ENCODE measurements at regions not wholly inside any gene's neighbourhood (a gene's known extent, or its start where the extent isn't known, plus 50 kb on each side); places are given as distances from the start of the nearest gene placed in this dataset.
"Not testable (repeated sequence)": the region's sequence is repeated elsewhere in the genome, so short reads cannot be mapped to it uniquely, and the experiment has no call there.

- no peak for DNase-seq
Observed at GRCh38 chr2:160584972-160585494, 91.4 kb upstream of the RBMS1 start.

DNA sequence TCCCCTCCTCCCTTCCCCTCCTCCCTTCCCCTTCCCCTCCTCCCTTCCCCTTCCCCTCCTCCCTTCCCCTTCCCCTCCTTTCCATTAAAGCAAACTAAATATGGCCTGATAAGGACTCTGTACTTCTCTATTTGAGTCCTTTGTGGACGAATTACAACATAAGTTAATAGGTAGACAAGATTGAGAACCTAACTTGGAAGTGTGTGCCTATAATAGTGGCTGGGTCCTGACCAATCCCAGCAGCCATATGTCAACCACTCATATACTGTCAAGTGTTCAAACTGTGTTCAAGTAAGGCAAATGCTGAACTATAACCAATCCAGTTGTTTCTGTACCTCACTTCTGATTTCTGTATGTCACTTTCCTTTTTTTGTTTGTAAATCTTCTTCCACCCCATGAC lies 97.1 kb upstream of the RBMS1 start:
- DNase-seq, result no peak

GRCh38 chr2:160592401-160592800 lies 98.8 kb upstream of the RBMS1 start:
- DNase-seq, result no peak

DNA sequence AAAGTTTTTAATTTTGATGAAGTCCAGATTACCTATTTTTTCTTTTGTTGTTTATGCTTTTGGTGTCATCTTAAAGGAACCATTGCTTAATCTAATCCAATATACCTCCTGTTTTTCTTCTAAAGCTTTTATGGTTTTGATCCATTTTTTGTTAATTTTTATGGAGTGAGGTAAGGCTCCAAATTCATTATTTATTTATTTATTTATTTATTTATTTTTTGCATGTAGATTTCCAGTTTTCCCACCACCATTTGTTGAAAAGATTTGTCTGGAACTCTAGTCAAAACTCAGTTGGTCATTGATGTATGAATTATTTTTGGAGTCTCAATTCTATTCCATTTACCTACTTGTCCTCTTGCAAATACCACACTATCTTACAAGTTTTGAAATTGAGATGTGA lies 99.4 kb upstream of the RBMS1 start:
- no peak for DNase-seq

- no peak for DNase-seq
Observed at GRCh38 chr2:160596441-160596840, 102.8 kb upstream of the RBMS1 start.

- DNase-seq, result not testable (repeated sequence)
Observed at GRCh38 chr2:160600437-160600836, 106.8 kb upstream of the RBMS1 start.

DNA sequence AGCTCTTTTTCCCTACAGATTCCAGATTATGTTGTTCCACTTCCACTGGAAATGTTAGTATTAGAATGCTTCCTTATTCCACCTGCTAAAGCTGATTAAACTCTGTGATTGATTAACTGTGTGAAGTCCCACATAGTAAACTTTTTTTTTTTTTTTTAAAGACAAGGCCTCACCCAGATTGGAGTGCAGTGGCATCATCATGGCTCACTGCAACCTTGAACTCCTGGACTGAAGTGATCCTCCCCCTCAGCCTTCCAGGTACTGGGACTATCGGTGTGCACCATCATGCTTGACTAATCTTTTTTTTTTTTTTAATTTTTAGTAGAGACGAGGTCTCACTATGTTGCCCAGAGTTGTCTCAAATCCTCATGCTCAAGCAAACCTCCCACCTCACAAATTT lies 108.5 kb upstream of the RBMS1 start:
- DNase-seq, result no peak

- DNase-seq, result no peak
Observed at GRCh38 chr2:160603771-160604510, 110.3 kb upstream of the RBMS1 start.

DNA sequence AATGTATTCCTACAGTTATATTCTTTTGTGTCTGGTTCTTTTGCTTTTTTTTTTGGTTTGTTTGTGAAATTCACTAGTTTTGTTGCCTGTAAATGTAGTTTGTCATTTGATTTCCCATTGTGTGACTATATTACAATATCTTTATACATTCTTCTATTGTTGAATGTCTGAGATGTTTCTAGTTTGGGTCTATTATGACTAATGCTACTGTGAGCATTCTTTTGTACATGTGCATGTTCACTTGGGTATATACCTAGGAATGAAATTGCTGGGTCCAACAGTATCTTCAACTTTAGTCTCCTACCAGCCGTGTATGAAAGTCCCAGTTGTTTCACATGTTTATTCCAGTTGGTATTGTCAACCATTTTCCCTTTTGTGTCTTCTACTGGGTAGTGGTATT lies 112.7 kb upstream of the RBMS1 start:
- no peak for DNase-seq

DNA sequence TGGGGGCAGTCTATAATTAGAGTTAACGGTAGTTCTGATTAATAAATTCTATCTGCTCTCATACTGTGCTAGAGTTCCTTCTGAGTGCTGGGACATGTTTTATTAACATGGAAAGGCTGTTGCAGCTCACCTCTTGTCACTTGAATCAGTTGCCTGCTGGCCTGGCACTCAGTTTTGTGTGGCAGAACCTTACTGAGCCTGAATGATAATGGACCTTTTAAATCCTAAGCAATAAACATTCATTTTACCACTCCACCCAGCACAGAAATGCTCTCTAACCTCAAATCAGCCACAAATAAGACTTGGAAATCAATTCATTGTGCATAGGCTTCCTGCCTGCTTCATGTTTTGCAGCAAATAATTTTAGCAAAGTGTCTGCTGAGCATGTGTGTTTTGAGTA lies 115.0 kb upstream of the RBMS1 start:
- no peak for DNase-seq

DNA sequence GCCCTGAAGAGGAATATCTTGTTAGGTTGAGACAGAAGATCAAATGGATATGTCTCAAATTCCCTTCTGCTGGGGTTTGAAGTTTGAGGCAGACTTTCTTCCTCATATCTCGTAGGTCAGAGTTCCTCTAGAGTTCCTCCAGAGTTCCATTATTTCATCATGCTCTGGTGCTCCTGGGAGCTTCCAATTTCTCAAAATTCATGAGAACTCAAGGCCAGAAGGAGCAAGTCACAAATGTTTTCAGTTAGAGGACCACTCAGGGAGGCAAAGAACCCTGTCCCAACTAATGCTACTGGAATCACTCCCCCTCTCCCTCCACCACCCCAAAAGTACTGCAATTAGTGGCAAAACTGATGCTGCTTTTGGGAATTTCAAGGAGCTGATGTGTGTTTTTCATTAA lies 115.7 kb upstream of the RBMS1 start:
- DNase-seq, result no peak

DNA sequence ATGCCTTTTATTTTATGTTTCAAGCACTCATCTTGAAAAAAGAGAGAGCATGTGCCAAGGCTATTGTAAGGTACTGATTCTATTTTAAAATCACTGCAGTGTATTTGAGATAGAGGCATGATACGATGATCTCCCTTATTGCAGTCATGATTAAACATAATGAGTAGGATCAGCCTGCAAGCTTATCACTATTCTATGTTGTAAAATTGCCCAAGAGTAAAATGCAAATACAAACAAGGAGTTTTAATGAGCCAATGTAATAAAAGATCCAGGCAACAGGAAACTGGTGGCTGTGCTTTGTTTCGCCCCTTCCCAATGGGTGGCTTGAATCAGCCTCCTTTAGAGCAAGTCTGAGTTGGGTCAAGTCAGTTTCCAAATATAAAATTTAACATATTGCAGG lies 116.4 kb upstream of the RBMS1 start:
- no peak for DNase-seq

DNA sequence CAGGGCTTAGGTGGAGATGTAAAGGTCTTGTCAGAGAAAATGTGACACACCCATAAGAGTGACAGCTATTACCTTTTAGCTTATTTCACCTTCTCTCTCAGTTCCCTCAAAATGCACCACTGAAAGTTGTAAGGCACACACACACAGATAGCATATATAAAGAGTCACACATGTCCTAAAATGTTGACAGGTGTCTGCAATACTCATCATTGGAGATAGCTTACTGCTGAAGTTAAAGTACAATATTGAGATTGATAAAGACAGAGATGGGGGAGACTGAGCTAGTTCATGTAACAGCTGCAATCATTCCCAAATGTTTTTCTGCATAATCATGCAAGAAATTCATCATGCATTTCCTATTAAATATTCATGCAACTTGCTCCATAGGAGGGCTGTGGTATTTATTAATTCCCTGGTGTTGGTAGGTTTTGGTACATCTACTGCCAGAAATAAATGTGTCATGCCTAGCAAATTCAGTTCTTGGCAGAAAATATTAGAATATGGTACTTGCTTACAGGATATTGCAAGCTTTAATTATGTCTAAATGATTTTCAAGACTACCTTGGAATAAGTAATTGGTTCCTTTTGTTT lies 118.8 kb upstream of the RBMS1 start:
- DNase-seq, result no peak

DNA sequence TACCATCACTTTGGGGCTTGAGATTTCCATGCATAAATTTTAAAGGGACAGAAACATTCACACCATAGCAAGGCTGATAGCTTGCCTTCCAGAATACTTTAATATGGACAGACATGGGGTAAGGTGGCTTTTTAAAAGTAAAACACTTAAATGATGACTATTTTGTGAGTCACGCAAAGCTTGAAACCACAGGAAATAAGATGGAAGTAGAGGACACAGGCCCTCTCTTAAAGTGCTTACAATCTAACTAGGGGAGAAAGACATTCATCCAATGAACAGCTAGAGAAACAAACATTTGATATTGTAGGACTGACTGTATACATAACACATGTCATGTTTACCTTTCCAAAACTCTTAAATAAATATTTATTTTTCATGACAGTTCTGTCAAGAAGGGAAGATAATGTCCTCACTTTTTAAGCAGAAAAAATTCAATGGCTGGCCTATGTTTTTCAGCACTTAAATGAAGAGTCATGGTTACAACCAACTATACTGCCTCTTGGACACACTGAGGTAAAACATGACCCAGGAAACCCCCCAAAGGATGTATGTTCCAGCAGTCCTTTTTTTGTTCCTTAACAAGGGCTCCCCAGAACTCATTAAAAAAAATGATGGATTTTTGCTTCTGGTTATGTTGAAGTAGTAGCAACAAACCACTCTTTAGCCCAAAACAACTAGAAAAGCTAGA lies 120.0 kb upstream of the RBMS1 start:
- no peak for DNase-seq

GRCh38 chr2:160614391-160614790 lies 120.8 kb upstream of the RBMS1 start:
- no peak for DNase-seq

GRCh38 chr2:160615706-160616105 lies 122.1 kb upstream of the RBMS1 start:
- DNase-seq, result no peak

DNA sequence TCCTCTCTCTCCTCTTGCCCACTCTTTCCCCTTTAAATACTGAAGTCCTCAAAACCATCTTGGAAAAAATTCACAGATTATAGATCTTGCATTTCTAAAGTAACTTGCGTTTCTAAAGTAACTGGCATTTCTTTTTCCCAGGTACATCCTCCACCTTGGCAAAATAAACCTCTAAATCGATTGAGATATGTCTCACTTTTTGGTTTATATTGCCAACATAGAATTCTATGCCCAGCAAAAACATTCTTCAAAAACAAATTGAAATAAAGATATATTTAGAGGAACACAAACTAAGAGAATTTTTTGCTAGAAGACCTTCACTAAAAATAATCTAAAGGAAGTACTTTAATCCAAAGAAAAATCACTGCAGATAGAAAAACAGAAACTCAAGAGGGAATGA lies 122.5 kb upstream of the RBMS1 start:
- DNase-seq, result no peak

DNA sequence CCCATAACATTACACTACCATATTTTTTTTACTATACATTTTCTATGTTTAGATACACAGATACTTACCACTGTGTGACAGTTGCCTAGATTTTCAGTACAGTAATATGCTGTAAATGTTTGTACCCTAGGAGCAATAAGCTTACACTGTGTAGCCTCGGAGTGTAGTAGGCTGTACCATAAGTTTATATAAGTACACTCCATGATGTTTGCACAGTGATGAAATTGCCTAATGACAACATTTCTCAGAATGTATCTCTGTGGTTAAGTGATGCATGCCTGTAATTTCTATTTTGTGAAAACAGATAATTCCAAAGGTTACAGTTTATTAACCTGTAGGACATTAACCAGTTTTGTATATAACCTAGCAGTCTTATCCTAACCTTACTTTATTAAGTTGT lies 128.1 kb upstream of the RBMS1 start:
- DNase-seq, result no peak

DNA sequence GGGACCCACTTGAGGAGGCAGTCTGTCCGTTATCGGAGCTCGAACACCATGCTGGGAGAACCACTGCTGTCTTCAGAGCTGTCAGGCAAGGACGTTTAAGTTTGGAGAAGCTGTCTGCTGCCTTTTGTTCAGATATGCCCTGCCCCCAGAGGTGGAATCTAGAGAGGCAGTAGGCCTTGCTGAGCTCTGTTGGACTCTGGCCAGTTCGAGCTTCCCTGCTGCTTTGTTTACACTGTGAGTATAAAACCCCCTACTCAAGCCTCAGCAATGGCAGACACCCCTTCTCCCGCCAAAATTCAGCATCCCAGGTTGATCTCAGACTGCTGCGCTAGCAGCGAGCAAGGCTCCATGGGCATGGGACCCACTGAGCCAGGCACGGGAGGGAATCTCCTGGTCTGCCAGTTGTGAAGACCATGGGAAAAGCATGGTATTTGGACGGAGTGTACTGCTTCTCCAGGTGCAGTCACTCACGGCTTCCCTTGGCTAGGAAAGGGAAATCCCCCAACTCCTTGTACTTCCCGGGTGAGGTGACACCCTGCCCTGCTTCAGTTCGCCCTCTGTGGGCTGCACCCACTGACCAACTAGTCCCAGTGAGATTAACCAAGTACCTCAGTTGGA lies 134.5 kb upstream of the RBMS1 start:
- DNase-seq, result peak; percentile 1

DNA sequence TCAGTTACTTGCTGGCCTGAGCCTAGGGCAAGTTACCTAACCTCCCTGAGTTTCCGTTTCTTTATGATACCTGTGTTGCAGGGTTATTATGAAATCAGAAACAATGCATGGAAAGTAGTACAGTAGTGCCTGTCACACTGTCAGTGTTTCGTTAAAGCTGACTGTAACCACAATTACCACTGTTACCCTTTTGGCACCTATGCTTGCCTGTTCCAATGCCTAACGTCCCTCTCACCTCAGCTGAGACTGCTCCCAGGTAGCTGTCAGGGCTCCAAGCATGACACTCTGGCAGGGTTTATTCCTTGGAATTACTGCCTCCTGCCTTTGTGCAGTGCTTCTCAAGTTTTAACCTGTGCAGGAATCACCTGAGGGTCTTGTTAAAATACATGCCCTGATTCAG lies 135.2 kb upstream of the RBMS1 start:
- DNase-seq, result no peak

GRCh38 chr2:160630801-160631590 lies 137.4 kb upstream of the RBMS1 start:
- DNase-seq, result no peak

- DNase-seq, result peak; percentile 8
Observed at GRCh38 chr2:160632084-160632975, 138.7 kb upstream of the RBMS1 start.

Measured in NCI-H69 (cell line).